WTC11 (cell line): ENCODE measurements at regions not wholly inside any gene's neighbourhood (a gene's known extent, or its start where the extent isn't known, plus 50 kb on each side); places are given as distances from the start of the nearest gene placed in this dataset.

Experiments
- ATF3 ChIP-seq: sonication (generic); formaldehyde crosslinking; conservative IDR thresholded peaks from 2 replicates; pipeline ENCODE4 v1.8.1; 2022; ENCODE audit warnings: mild to moderate bottlenecking, missing genetic modification reagents
- CREB1 ChIP-seq: sonication (generic); formaldehyde crosslinking; IDR thresholded peaks from 2 replicates; pipeline ENCODE4 v1.8.0; 2023; ENCODE audit warnings: mild to moderate bottlenecking, missing genetic modification reagents
- CTCF ChIP-seq: fragments of 200-600 bp; IDR thresholded peaks from 2 replicates; pipeline ENCODE4 v1.8.0; 2022; ENCODE audit warnings: antibody characterized with exemption
- ETV6 ChIP-seq: sonication (generic); formaldehyde crosslinking; IDR thresholded peaks from 2 replicates; pipeline ENCODE4 v1.8.1; 2022; ENCODE audit warnings: mild to moderate bottlenecking, missing genetic modification reagents
- JUN ChIP-seq: sonication (generic); formaldehyde crosslinking; IDR thresholded peaks from 2 replicates; pipeline ENCODE4 v1.8.0; 2023; ENCODE audit warnings: mild to moderate bottlenecking, missing genetic modification reagents
- MAX ChIP-seq: sonication (generic); formaldehyde crosslinking; IDR thresholded peaks from 2 replicates; pipeline ENCODE4 v1.8.0; 2022; ENCODE audit warnings: mild to moderate bottlenecking, missing genetic modification reagents
- NR1H2 ChIP-seq: sonication (generic); formaldehyde crosslinking; IDR thresholded peaks from 2 replicates; pipeline ENCODE4 v1.9.0; 2021; ENCODE audit warnings: mild to moderate bottlenecking, moderate library complexity, missing genetic modification reagents
- PRDM15 ChIP-seq: sonication (generic); formaldehyde crosslinking; IDR thresholded peaks from 2 replicates; pipeline ENCODE4 v1.8.0; 2022; ENCODE audit warnings: missing genetic modification reagents
- PREB ChIP-seq: sonication (generic); formaldehyde crosslinking; IDR thresholded peaks from 2 replicates; pipeline ENCODE4 v1.8.1; 2022; ENCODE audit warnings: mild to moderate bottlenecking, missing genetic modification reagents, moderate library complexity, borderline replicate concordance
- USF2 ChIP-seq: sonication (generic); formaldehyde crosslinking; IDR thresholded peaks from 2 replicates; pipeline ENCODE4 v1.8.1; 2023; ENCODE audit warnings: mild to moderate bottlenecking, missing genetic modification reagents, moderate library complexity
- ZBTB43 ChIP-seq: sonication (generic); formaldehyde crosslinking; IDR thresholded peaks from 2 replicates; pipeline ENCODE4 v1.8.1; 2023; ENCODE audit warnings: mild to moderate bottlenecking, missing genetic modification reagents
- ZNF232 ChIP-seq: sonication (generic); formaldehyde crosslinking; IDR thresholded peaks from 2 replicates; pipeline ENCODE4 v1.8.0; 2022; ENCODE audit warnings: mild to moderate bottlenecking, missing genetic modification reagents
- ZNF281 ChIP-seq: sonication (generic); formaldehyde crosslinking; IDR thresholded peaks from 2 replicates; pipeline ENCODE4 v1.8.0; 2023; ENCODE audit warnings: mild to moderate bottlenecking, missing genetic modification reagents

- TF ChIP-seq PREB (CRISPR knock-in tag) (no peak), ZNF281 (CRISPR knock-in tag) (no peak), CTCF (no peak), MAX (CRISPR knock-in tag) (no peak), ZBTB43 (no peak), JUN (CRISPR knock-in tag) (no peak), ZNF232 (CRISPR knock-in tag) (no peak), NR1H2 (CRISPR knock-in tag) (no peak), CREB1 (CRISPR knock-in tag) (no peak), USF2 (CRISPR knock-in tag) (no peak), ATF3 (no peak), ETV6 (CRISPR knock-in tag) (no peak), PRDM15 (no peak)
Measured at GRCh38 chr14:105864116-105864515, 337.7 kb downstream of the TMEM121 start.
